ENCODE measurements at regions not wholly inside any gene's neighbourhood (a gene's known extent, or its start where the extent isn't known, plus 50 kb on each side); places are given as distances from the start of the nearest gene placed in this dataset.

GRCh38 chr21:27831816-27832569 is 865.1 kb upstream of the ADAMTS5 start:
- TF ChIP-seq CTCF (IDR thresholded peaks at IDR 0.05; ENCODE audit: borderline replicate concordance, extremely low read depth, low read length, poor library complexity, severe bottlenecking) (no peak), EZH2 (IDR thresholded peaks at IDR 0.05; ENCODE audit: borderline replicate concordance, low read depth, low read length, severe bottlenecking) (no peak)
